ENCODE measurements at regions not wholly inside any gene's neighbourhood (a gene's known extent, or its start where the extent isn't known, plus 50 kb on each side); places are given as distances from the start of the nearest gene placed in this dataset.
"Not testable (repeated sequence)": the region's sequence is repeated elsewhere in the genome, so short reads cannot be mapped to it uniquely, and the experiment has no call there.

- H3K27me3 ChIP-seq (ENCODE audit: insufficient read depth, low read length); H3K9me3 ChIP-seq (ENCODE audit: low read length); H3K4me1 ChIP-seq (ENCODE audit: insufficient read depth, low read length); H3K36me3 ChIP-seq (ENCODE audit: insufficient read depth, low read length); H3K4me3 ChIP-seq (ENCODE audit: low read length); H2AFZ ChIP-seq (ENCODE audit: low read depth, low read length): not testable (repeated sequence)
These were observed 117.4 kb upstream of the NBPF8 start for GRCh38 chr1:120297345-120297953.

GRCh38 chr1:120290105-120290504 is 113.8 kb upstream of the SEC22B start:
- H3K9me3 ChIP-seq (ENCODE audit: low read length); H3K27me3 ChIP-seq (ENCODE audit: insufficient read depth, low read length); H3K36me3 ChIP-seq (ENCODE audit: insufficient read depth, low read length); H2AFZ ChIP-seq (ENCODE audit: low read depth, low read length); H3K4me3 ChIP-seq (ENCODE audit: low read length); H3K4me1 ChIP-seq (ENCODE audit: insufficient read depth, low read length): not testable (repeated sequence)

- H3K27me3 ChIP-seq (ENCODE audit: insufficient read depth, low read length); H3K4me1 ChIP-seq (ENCODE audit: insufficient read depth, low read length); H3K9me3 ChIP-seq (ENCODE audit: low read length); H2AFZ ChIP-seq (ENCODE audit: low read depth, low read length); H3K36me3 ChIP-seq (ENCODE audit: insufficient read depth, low read length); H3K4me3 ChIP-seq (ENCODE audit: low read length): not testable (repeated sequence)
These were observed 113.3 kb upstream of the SEC22B start for GRCh38 chr1:120289601-120290074.

- H3K4me3 ChIP-seq (ENCODE audit: low read length); H3K27me3 ChIP-seq (ENCODE audit: insufficient read depth, low read length); H3K36me3 ChIP-seq (ENCODE audit: insufficient read depth, low read length); H3K9me3 ChIP-seq (ENCODE audit: low read length); H2AFZ ChIP-seq (ENCODE audit: low read depth, low read length); H3K4me1 ChIP-seq (ENCODE audit: insufficient read depth, low read length): not testable (repeated sequence)
These were observed 112.7 kb upstream of the SEC22B start for GRCh38 chr1:120288814-120289600.

- not testable (repeated sequence) for H3K9me3 ChIP-seq (ENCODE audit: low read length); H2AFZ ChIP-seq (ENCODE audit: low read depth, low read length); H3K27me3 ChIP-seq (ENCODE audit: insufficient read depth, low read length); H3K4me1 ChIP-seq (ENCODE audit: insufficient read depth, low read length); H3K4me3 ChIP-seq (ENCODE audit: low read length); H3K36me3 ChIP-seq (ENCODE audit: insufficient read depth, low read length)
These were observed 111.8 kb upstream of the SEC22B start for GRCh38 chr1:120288167-120288566.

- not testable (repeated sequence) for H3K9me3 ChIP-seq (ENCODE audit: low read length); H3K4me1 ChIP-seq (ENCODE audit: insufficient read depth, low read length); H3K27me3 ChIP-seq (ENCODE audit: insufficient read depth, low read length); H3K36me3 ChIP-seq (ENCODE audit: insufficient read depth, low read length); H2AFZ ChIP-seq (ENCODE audit: low read depth, low read length); H3K4me3 ChIP-seq (ENCODE audit: low read length)
These were observed 106.6 kb upstream of the SEC22B start for GRCh38 chr1:120282744-120283464.

- not testable (repeated sequence) for H3K9me3 ChIP-seq (ENCODE audit: low read length); H3K4me3 ChIP-seq (ENCODE audit: low read length); H3K4me1 ChIP-seq (ENCODE audit: insufficient read depth, low read length); H3K27me3 ChIP-seq (ENCODE audit: insufficient read depth, low read length); H3K36me3 ChIP-seq (ENCODE audit: insufficient read depth, low read length); H2AFZ ChIP-seq (ENCODE audit: low read depth, low read length)
These were observed 101.9 kb upstream of the SEC22B start for GRCh38 chr1:120278259-120278610.

- H3K9me3 ChIP-seq (ENCODE audit: low read length); H3K27me3 ChIP-seq (ENCODE audit: insufficient read depth, low read length); H3K36me3 ChIP-seq (ENCODE audit: insufficient read depth, low read length); H3K4me3 ChIP-seq (ENCODE audit: low read length); H3K4me1 ChIP-seq (ENCODE audit: insufficient read depth, low read length); H2AFZ ChIP-seq (ENCODE audit: low read depth, low read length): not testable (repeated sequence)
These were observed 101.3 kb upstream of the SEC22B start for GRCh38 chr1:120277428-120278258.

GRCh38 chr1:120276710-120277109 is 100.4 kb upstream of the SEC22B start:
- not testable (repeated sequence) for H2AFZ ChIP-seq (ENCODE audit: low read depth, low read length); H3K36me3 ChIP-seq (ENCODE audit: insufficient read depth, low read length); H3K4me3 ChIP-seq (ENCODE audit: low read length); H3K27me3 ChIP-seq (ENCODE audit: insufficient read depth, low read length); H3K4me1 ChIP-seq (ENCODE audit: insufficient read depth, low read length); H3K9me3 ChIP-seq (ENCODE audit: low read length)

GRCh38 chr1:120274438-120274837 is 98.1 kb upstream of the SEC22B start:
- H3K27me3 ChIP-seq (ENCODE audit: insufficient read depth, low read length); H3K9me3 ChIP-seq (ENCODE audit: low read length); H3K4me1 ChIP-seq (ENCODE audit: insufficient read depth, low read length); H3K4me3 ChIP-seq (ENCODE audit: low read length); H2AFZ ChIP-seq (ENCODE audit: low read depth, low read length); H3K36me3 ChIP-seq (ENCODE audit: insufficient read depth, low read length): not testable (repeated sequence)

GRCh38 chr1:120273363-120273762 is 97.0 kb upstream of the SEC22B start:
- not testable (repeated sequence) for H3K4me3 ChIP-seq (ENCODE audit: low read length); H3K4me1 ChIP-seq (ENCODE audit: insufficient read depth, low read length); H3K27me3 ChIP-seq (ENCODE audit: insufficient read depth, low read length); H3K9me3 ChIP-seq (ENCODE audit: low read length); H3K36me3 ChIP-seq (ENCODE audit: insufficient read depth, low read length); H2AFZ ChIP-seq (ENCODE audit: low read depth, low read length)

- not testable (repeated sequence) for H3K36me3 ChIP-seq (ENCODE audit: insufficient read depth, low read length); H3K27me3 ChIP-seq (ENCODE audit: insufficient read depth, low read length); H3K4me1 ChIP-seq (ENCODE audit: insufficient read depth, low read length); H3K9me3 ChIP-seq (ENCODE audit: low read length); H2AFZ ChIP-seq (ENCODE audit: low read depth, low read length); H3K4me3 ChIP-seq (ENCODE audit: low read length)
These were observed 95.9 kb upstream of the SEC22B start for GRCh38 chr1:120272242-120272641.

GRCh38 chr1:120271561-120272221 is 95.4 kb upstream of the SEC22B start:
- H3K27me3 ChIP-seq (ENCODE audit: insufficient read depth, low read length); H3K4me3 ChIP-seq (ENCODE audit: low read length); H3K9me3 ChIP-seq (ENCODE audit: low read length); H2AFZ ChIP-seq (ENCODE audit: low read depth, low read length); H3K4me1 ChIP-seq (ENCODE audit: insufficient read depth, low read length); H3K36me3 ChIP-seq (ENCODE audit: insufficient read depth, low read length): not testable (repeated sequence)
